ENCODE measurements at regions not wholly inside any gene's neighbourhood (a gene's known extent, or its start where the extent isn't known, plus 50 kb on each side); places are given as distances from the start of the nearest gene placed in this dataset.

- Histone ChIP-seq H3K36me3 (no peaks in the 10 kb centered on the region), H3K9me3 (no peaks in the 10 kb centered on the region), H3K4me1 (no peaks in the 10 kb centered on the region), H3K27ac (no peak overlapping the region), H3K27me3 (no peaks in the 10 kb centered on the region), H3K4me3 (no peak overlapping the region)
- no peak for TF ChIP-seq EP300 (IDR thresholded peaks at IDR 0.05)
- no peak for TF ChIP-seq CTCF (IDR thresholded peaks at IDR 0.05)
- no peak for TF ChIP-seq POLR2A (IDR thresholded peaks at IDR 0.05)
- WGBS, 2 donors = 64 to 96% methylated on average over 2 of the region's 2 CpGs
- DNase-seq (ENCODE audit: low spot score in 2 of 2) = no peak
These were observed 181.4 kb upstream of the DPT start for GRCh38 chr1:168910403-168910802.

DNA sequence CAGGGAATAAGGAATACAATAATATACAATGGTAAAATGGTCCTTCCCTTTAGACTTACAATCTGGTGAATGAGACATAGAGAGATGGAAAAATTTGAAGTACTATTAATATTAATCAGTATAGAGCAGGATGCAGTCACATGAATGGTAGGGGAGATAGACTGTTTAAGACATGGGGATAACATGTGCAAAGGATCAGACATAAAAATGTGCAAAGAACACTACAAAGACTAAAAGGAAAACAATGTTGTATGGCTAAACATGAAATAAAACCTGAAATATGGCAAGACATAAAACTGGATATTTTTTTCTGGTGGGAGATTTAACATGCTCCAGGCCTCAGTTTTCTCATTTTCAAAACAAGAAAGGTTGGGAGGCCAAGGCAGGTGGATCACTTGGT lies 182.4 kb upstream of the DPT start:
- no peak for TF ChIP-seq EP300 (IDR thresholded peaks at IDR 0.05)
- TF ChIP-seq CTCF (IDR thresholded peaks at IDR 0.05) = no peak
- no peak for TF ChIP-seq POLR2A (IDR thresholded peaks at IDR 0.05)
- no peak overlapping the region for H3K4me3 ChIP-seq
- no peak for DNase-seq (ENCODE audit: low spot score in 2 of 2)
- no peaks in the 10 kb centered on the region for H3K36me3 ChIP-seq
- H3K27ac ChIP-seq = no peak overlapping the region
- no peaks in the 10 kb centered on the region for H3K27me3 ChIP-seq
- no peaks in the 10 kb centered on the region for H3K4me1 ChIP-seq
- no peaks in the 10 kb centered on the region for H3K9me3 ChIP-seq

GRCh38 chr1:168913711-168914463 lies 184.9 kb upstream of the DPT start:
- H3K36me3 ChIP-seq = no peaks in the 10 kb centered on the region
- TF ChIP-seq EP300 (IDR thresholded peaks at IDR 0.05) (no peak), POLR2A (IDR thresholded peaks at IDR 0.05) (no peak), CTCF (IDR thresholded peaks at IDR 0.05) (no peak)
- no peak overlapping the region for H3K4me3 ChIP-seq
- no peaks in the 10 kb centered on the region for H3K27me3 ChIP-seq
- no peak for DNase-seq (ENCODE audit: low spot score in 2 of 2)
- no peaks in the 10 kb centered on the region for H3K9me3 ChIP-seq
- 90 to 91% methylated on average over 4 of the region's 4 CpGs for WGBS, 2 donors
- H3K27ac ChIP-seq = no peak overlapping the region
- H3K4me1 ChIP-seq = no peaks in the 10 kb centered on the region

- TF ChIP-seq POLR2A (IDR thresholded peaks at IDR 0.05) (no peak), CTCF (IDR thresholded peaks at IDR 0.05) (no peak), EP300 (IDR thresholded peaks at IDR 0.05) (no peak)
- Histone ChIP-seq H3K9me3 (no peaks in the 10 kb centered on the region), H3K27ac (no peak overlapping the region), H3K4me3 (no peak overlapping the region), H3K36me3 (no peaks in the 10 kb centered on the region), H3K4me1 (no peaks in the 10 kb centered on the region), H3K27me3 (no peaks in the 10 kb centered on the region)
- no peak for DNase-seq (ENCODE audit: low spot score in 2 of 2)
- WGBS, 2 donors = 76 to 82% methylated on average over 2 of the region's 2 CpGs
These were observed 188.3 kb upstream of the DPT start for GRCh38 chr1:168917309-168917708.

- Histone ChIP-seq H3K36me3 (no peaks in the 10 kb centered on the region), H3K27ac (no peak overlapping the region), H3K4me3 (no peak overlapping the region), H3K4me1 (no peaks in the 10 kb centered on the region), H3K27me3 (no peaks in the 10 kb centered on the region), H3K9me3 (no peaks in the 10 kb centered on the region)
- WGBS, 2 donors = 89% methylated on average over 2 of the region's 2 CpGs
- DNase-seq (ENCODE audit: low spot score in 2 of 2) = no peak
- no peak for TF ChIP-seq POLR2A (IDR thresholded peaks at IDR 0.05)
- no peak for TF ChIP-seq EP300 (IDR thresholded peaks at IDR 0.05)
- no peak for TF ChIP-seq CTCF (IDR thresholded peaks at IDR 0.05)
These were observed 188.7 kb upstream of the ATP1B1 start for GRCh38 chr1:168917796-168918195.

All from tibial nerve (tissue), 4 donors.